Middle frontal gyrus (tissue), 1 donor: ENCODE measurements at regions not wholly inside any gene's neighbourhood (a gene's known extent, or its start where the extent isn't known, plus 50 kb on each side); places are given as distances from the start of the nearest gene placed in this dataset.
"Not testable (repeated sequence)": the region's sequence is repeated elsewhere in the genome, so short reads cannot be mapped to it uniquely, and the experiment has no call there.

Experiments used
- DNase-seq: peaks from one replicate; pipeline ENCODE4 v3.0.0-alpha.2; 2015; ENCODE audit warnings: low spot score; ENCODE audit errors: extremely low spot score

DNA sequence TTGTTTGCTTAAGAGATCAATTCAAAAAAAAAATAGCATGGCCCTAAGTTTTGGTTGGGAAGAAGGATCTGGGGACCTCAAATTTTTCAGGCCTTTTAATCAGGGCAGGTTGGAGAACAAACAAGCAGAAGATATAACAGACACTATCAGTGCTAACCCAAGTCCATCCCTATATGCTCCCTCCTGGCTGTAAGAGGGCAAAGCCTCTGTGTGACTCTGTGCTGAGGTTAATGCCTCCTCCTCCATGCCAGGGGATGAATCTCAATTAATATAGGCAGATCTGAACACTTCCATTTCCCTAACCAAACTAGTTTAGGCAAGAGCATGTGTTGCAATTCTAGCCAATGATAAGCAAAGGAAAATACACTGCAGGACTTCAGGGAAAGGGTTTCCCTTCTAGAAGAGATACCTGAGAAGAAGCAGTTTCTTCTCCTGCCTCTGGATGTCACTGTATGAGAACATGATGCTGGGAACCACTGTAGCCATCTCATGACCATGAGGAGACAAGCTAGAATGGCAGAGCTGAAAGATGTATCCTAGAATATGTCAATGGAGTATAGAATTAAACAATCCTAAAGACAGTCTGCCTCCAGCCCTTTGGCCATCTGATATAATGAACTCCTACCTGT, 76.0 kb downstream of the CHD9NB start:
- DNase-seq, result no peak

GRCh38 chr16:52967744-52968143, 85.0 kb downstream of the CHD9NB start:
- DNase-seq, result no peak

- DNase-seq, result no peak
Observed at GRCh38 chr16:52964290-52964689, 88.4 kb downstream of the CHD9NB start.

GRCh38 chr16:52963855-52964242, 88.8 kb downstream of the CHD9NB start:
- no peak for DNase-seq

DNA sequence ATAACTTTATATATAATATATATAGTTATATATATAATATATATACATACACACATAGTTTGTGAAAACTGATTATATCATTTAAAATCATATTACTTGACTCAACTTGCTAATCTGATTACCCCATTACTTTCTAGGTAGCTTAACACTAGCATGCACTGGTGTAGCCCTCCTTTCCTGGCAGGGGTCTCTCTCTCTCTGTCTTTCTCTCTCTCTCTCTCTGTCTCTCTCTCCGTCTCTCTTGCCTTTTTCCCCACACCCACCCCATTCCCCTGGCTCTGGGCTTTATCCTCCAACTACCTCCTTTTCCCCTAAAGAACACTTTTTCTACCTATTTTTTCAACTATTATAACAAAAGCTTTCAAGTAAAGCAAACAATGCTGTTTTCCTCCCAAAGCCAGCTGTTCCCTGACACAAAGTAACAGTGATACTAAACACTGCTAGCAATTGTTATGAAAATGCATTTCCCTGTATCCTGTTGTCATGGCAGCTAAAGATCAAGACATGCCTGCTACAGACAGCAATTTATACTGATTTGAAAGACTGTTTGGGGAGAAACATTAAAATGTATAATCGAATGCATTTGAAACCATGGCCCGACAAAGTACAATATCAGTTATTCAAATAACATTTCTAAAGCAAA, 89.4 kb downstream of the CHD9NB start:
- no peak for DNase-seq

- no peak for DNase-seq
Observed at GRCh38 chr16:52958951-52959350, 93.7 kb downstream of the CHD9NB start.

GRCh38 chr16:52957199-52957598, 95.5 kb downstream of the CHD9NB start:
- no peak for DNase-seq

GRCh38 chr16:52956044-52956443, 96.7 kb downstream of the CHD9NB start:
- no peak for DNase-seq

DNA sequence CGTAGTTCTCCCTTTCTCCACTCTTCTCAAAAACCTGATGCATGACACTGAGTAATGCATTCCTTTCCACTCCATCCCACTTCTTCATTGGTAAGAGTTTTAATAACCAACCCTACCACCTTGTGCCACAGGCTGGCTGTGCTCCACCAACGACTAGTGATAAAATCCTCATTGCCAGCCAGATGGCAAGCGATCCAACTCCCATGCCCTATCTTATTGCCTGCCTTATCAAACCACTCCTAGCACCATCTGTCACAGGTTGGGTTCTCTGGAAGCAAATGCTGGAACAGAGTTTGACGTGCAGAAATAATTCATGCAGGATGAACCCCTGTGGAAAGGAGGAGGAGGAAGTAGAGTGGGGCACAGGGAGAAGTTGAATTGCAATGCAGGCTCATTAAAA, 99.5 kb downstream of the CHD9NB start:
- DNase-seq, result no peak

- DNase-seq, result no peak
Observed at GRCh38 chr16:52948946-52949345, 103.8 kb downstream of the CHD9NB start.

DNA sequence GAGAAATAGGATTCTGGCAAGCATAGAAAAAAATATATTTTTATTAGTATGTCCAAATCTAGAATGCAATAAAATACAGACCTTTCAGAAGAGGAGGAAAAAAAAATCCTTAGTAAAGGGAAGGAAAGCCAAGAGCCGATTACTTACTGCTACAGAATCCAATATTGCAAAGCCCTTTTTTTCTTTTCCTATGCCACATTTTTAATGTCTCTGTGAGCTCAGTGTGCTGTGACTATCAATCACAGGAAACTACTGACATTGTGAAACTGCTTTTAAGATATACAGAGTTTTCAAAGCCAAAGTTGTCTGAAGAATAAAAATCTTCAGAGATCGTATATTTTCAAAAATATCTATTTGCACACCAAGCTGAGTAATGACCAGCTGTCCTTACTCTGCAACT, 120.4 kb downstream of the CHD9NB start:
- DNase-seq, result no peak

DNA sequence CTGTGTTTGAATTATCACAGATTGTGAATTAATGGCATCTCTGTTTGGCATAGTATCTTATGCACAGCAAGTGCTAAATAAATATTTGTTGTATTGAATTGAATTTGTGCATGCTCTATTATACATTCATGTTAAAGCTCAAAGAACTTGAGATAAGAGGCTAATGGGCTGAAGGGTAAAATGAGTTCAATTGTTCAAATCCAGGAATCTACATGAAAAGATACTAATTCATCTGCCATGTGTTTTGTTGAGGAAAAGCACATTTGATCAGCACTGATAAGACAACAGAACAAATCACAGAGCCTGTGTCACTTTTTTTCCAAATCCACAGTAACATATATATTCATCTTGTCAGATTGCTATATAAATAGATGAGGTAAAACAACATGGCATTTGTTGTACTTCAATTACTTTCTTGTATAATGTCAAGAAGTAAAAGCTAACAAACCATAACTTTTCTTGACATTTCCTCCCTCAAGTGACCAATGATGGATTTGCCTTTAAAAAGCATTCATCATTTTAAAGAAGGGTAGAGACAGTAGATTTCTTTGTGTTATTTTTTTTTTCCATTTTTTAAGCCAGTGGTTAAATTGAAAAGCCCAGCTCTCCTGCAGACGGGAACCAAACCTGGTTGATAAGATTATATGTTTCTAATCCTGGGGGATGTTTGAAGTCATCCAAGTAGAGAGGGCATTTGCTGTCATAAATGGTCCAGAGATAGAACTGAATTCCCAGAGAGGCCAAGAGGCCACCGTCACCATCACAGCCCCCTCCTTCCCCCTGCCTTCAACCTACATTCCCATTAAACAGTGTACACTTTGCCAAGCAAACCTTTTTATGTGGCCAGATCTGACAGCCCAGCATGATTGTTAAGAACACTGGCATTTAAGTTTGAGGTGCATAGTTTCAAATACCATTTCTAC, 123.0 kb downstream of the CHD9NB start:
- DNase-seq, result no peak

DNA sequence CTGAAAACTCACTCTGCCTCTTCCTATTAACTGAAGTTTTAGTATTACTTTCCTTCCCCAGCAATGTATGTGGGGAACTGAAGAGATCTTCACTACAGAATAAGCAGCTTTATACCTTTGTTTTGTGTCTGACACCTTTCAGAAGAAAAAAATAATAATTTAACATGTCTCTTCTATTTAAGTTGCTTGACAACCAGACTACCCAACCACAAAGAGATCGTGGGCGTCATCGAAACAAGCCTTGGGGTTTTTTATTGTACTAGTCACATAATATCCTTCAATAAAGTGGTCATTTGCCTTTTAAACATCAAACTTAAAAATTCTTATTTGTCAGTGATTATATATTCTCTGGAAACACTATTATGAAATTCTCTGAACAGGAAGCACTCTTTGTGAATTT, 123.7 kb downstream of the CHD9NB start:
- no peak for DNase-seq

DNA sequence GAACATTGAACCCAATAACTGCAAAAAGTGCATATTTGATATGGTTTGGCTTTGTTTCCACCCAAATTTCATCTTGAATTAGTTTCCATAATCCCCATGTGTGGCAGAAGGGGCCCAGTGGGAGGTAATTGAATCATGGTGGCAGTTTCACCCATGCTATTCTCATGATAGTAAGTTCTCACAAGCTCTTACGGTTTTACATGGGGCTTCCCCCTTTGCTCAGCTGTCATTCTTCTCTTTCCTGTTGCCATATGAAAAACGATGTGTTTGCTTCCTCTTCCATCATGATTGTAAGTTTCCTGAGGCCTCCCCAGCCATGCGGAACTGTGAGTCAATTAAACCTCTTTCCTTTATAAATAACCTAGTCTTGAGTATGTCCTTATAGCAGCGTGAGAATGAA, 127.6 kb downstream of the CHD9NB start:
- DNase-seq, result no peak

GRCh38 chr16:52924162-52924561, 128.5 kb downstream of the CHD9NB start:
- no peak for DNase-seq

DNA sequence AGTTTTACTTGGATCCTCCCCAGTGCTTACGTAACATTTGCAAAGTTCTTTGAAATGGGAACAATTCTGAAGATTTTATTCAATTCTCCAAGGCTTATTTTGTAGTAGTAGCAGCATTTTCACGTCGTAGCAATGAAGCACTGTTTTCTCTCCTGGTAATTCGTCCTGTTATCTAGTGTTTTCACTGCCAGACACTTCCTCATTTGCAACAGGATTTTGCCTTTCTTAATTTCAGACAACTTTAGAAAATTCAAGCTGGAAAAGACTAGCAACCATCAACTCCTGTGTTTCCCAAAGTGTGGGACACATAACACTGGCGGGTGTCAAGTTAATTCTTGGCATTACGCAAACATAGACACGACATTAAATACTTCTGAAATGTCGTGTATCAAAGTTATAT, 131.6 kb downstream of the CHD9NB start:
- no peak for DNase-seq

- DNase-seq, result no peak
Observed at GRCh38 chr16:52920331-52920730, 132.4 kb downstream of the CHD9NB start.

- DNase-seq, result no peak
Observed at GRCh38 chr16:52914428-52914827, 138.3 kb downstream of the CHD9NB start.

DNA sequence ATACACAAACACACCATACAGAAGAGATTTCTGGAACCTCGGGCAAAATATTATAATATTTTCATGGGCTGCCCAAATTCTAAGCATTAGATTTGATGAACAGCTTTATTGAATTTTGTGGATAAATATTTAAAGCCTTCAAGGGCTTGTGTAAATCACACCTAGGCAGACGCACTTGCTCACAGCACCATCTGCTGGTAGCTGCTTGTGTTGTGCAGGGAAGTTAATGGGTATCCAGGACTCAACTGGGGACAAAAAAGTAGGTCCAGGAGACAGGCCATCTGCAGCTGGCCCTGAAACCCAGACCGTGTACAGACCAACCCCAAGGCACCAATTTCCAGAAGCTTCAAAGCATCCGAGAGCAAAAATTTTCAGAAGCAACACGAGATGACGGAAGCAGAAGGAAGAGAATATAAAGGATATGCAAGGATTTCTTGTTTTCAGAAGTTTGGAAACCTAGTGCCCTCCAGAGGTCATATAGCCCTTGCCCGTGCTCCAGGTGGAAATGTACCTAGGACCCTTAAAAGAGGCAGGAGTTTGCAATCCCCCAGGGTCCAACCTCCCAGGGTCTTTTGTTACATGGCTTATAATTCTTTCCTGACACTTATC, 140.0 kb downstream of the CHD9NB start:
- peak; percentile 60 for DNase-seq

- not testable (repeated sequence) for DNase-seq
Observed at GRCh38 chr16:52908057-52908456, 144.6 kb downstream of the CHD9NB start.

- no peak for DNase-seq
Observed at GRCh38 chr16:52906281-52906680, 146.4 kb downstream of the CHD9NB start.
